K562 (cell line): ENCODE measurements at regions not wholly inside any gene's neighbourhood (a gene's known extent, or its start where the extent isn't known, plus 50 kb on each side); places are given as distances from the start of the nearest gene placed in this dataset.

Source experiments
- ATAC-seq: fragments of 200-7000 bp; cut with Tn5 transposase; 3 replicates; pipeline ENCODE4 v1.9.1; 2020; ENCODE audit warnings: moderate library complexity
- BruUV-seq: library from RNA; stranded (reverse); fragments of 400-500 nt; replicated peaks from 2 replicates; lab custom pipeline; 2021; lab: Mats Ljungman, UMichigan
- CTCF ChIA-PET: fragments of 300-600 bp; formaldehyde crosslinking; extraction: SDS; loops from one replicate; lab custom pipeline; 2021; ENCODE audit warnings: low intra/inter-chr PET ratio; lab: Yijun Ruan, JAX
- POLR2A ChIA-PET: fragments of 300-600, 350-650 bp; sonication (Branson Sonifier 250); formaldehyde crosslinking; extraction: SDS; loops from one replicate; lab custom pipeline; 2021; ENCODE audit warnings: antibody characterized with exemption, inconsistent platforms; lab: Yijun Ruan, JAX
- DNase-seq, 4 experiments: peaks; one replicate each; pipeline versions ENCODE4 v3.0.0 to v3.0.0-alpha.2; 2011 to 2018; ENCODE audit warnings: low spot score in 3 of 4, mixed read lengths in 3 of 4; ENCODE audit errors: extremely low read depth in 1 of 4
- FAIRE-seq: peaks from 2 replicates; lab custom pipeline; 2011; peaks lifted over from hg19 to GRCh38; lab: Jason Lieb, UNC
- H2AFZ ChIP-seq: 2 replicates; pipeline ENCODE4 v1.6.0; 2011; ENCODE audit warnings: low read depth, low read length, control low read depth, inconsistent platforms
- H3K27ac ChIP-seq: fragments of 200-600 bp; 3 replicates; pipeline ENCODE4 v1.8.0; 2011; ENCODE audit warnings: low read depth, mild to moderate bottlenecking, control low read depth, inconsistent platforms, low read length, moderate library complexity, mixed read lengths; ENCODE audit errors: extremely low read depth
- H3K27me3 ChIP-seq, 2 experiments: fragments of 300-600 bp in 1 of 2; 2 replicates in 1 of 2; 3 replicates in 1 of 2; pipeline versions ENCODE4 v1.6.0 to v1.8.0; 2011; ENCODE audit warnings: inconsistent platforms in 2 of 2, low read length in 2 of 2, mild to moderate bottlenecking in 1 of 2, mixed read lengths in 1 of 2, moderate library complexity in 1 of 2; ENCODE audit not compliant: control insufficient read depth in 2 of 2, insufficient read depth in 2 of 2
- H3K36me3 ChIP-seq: fragments of 300-600 bp; 3 replicates; pipeline ENCODE4 v1.8.0; 2011; ENCODE audit warnings: mild to moderate bottlenecking, low read length, inconsistent platforms; ENCODE audit not compliant: control insufficient read depth, insufficient read depth
- H3K4me1 ChIP-seq, 2 experiments: fragments of 200-600 bp in 1 of 2; replicated peaks in 1 of 2; 2 replicates in 1 of 2; 3 replicates in 1 of 2; pipeline versions ENCODE4 v1.5.1 to v1.8.0; 2011; ENCODE audit warnings: inconsistent platforms in 2 of 2, low read length in 2 of 2, mild to moderate bottlenecking in 1 of 2, mixed read lengths in 1 of 2, moderate library complexity in 1 of 2; ENCODE audit not compliant: control insufficient read depth in 2 of 2, insufficient read depth in 2 of 2
- H3K4me2 ChIP-seq: 2 replicates; pipeline ENCODE4 v1.6.1; 2011; ENCODE audit warnings: low read length, control low read depth, inconsistent platforms, mixed read lengths; ENCODE audit not compliant: insufficient read depth
- H3K4me3 ChIP-seq: fragments of 200-600 bp; sonication (generic), shearing (Covaris generic); 2 replicates; pipeline ENCODE4 v1.5.1; 2016; ENCODE audit warnings: control low read depth, inconsistent platforms
- H3K79me2 ChIP-seq: fragments of 200-600 bp; 3 replicates; pipeline ENCODE4 v1.8.0; 2011; ENCODE audit warnings: low read length, inconsistent platforms; ENCODE audit not compliant: control insufficient read depth, insufficient read depth
- H3K9ac ChIP-seq, 2 experiments: 2 replicates each; pipeline versions ENCODE4 v1.6.0 to v1.6.1; 2011; ENCODE audit warnings: low read depth in 2 of 2, low read length in 2 of 2, control low read depth in 1 of 2, inconsistent platforms in 1 of 2, mild to moderate bottlenecking in 1 of 2, mixed read lengths in 1 of 2; ENCODE audit not compliant: insufficient read depth in 1 of 2
- H3K9me1 ChIP-seq: one replicate; pipeline ENCODE4 v1.6.0; 2011; ENCODE audit warnings: inconsistent platforms, mild to moderate bottlenecking, low read length, moderate library complexity; ENCODE audit not compliant: control insufficient read depth, insufficient read depth
- H3K9me3 ChIP-seq: replicated peaks from 2 replicates; pipeline ENCODE4 v1.5.1; 2011; ENCODE audit warnings: low read depth, low read length, inconsistent platforms; ENCODE audit not compliant: control insufficient read depth, insufficient read depth
- H4K20me1 ChIP-seq: replicated peaks from 2 replicates; pipeline ENCODE4 v1.6.1; 2011; ENCODE audit warnings: low read length, inconsistent platforms, mixed read lengths; ENCODE audit not compliant: control insufficient read depth, insufficient read depth
- ARID2 ChIP-seq: fragments of 450-650 bp; IDR thresholded peaks from 2 replicates; pipeline ENCODE4 v1.6.1; 2017; ENCODE audit warnings: antibody characterized with exemption, mild to moderate bottlenecking
- CREB5 ChIP-seq: fragments of 250-450 bp; sonication (Bioruptor Pico); IDR thresholded peaks from 2 replicates; pipeline ENCODE4 v1.5.0; 2020; ENCODE audit warnings: mild to moderate bottlenecking
- E2F1 ChIP-seq: sonication (generic); formaldehyde crosslinking; IDR thresholded peaks from 2 replicates; pipeline ENCODE4 v1.8.1; 2023; ENCODE audit warnings: mild to moderate bottlenecking, missing genetic modification reagents, moderate library complexity
- ETS2 ChIP-seq: IDR thresholded peaks from 2 replicates; pipeline ENCODE4 v1.6.1; 2016; ENCODE audit warnings: borderline replicate concordance, missing genetic modification characterization, mild to moderate bottlenecking, moderate library complexity, missing compliant biosample characterization; ENCODE audit not compliant: poor library complexity, severe bottlenecking
- MEIS2 ChIP-seq: fragments of 450-650 bp; IDR thresholded peaks from 2 replicates; pipeline ENCODE4 v1.6.1; 2014; ENCODE audit warnings: mild to moderate bottlenecking; ENCODE audit not compliant: partially characterized antibody
- MYBL2 ChIP-seq, 2 experiments: fragments of 450-650 bp in 1 of 2; sonication (generic) in 1 of 2; formaldehyde crosslinking in 1 of 2; IDR thresholded peaks; 2 replicates each; pipeline versions ENCODE4 v1.6.1 to v1.8.1; 2017 to 2022; ENCODE audit warnings: borderline replicate concordance in 1 of 2, inconsistent platforms in 1 of 2, low read depth in 1 of 2, mild to moderate bottlenecking in 1 of 2, missing genetic modification reagents in 1 of 2, moderate library complexity in 1 of 2
- NFIX ChIP-seq: fragments of 250-450 bp; sonication (Bioruptor Pico); IDR thresholded peaks from 2 replicates; pipeline ENCODE4 v1.4.0; 2020; ENCODE audit warnings: low read depth, mild to moderate bottlenecking, moderate library complexity
- RB1 ChIP-seq: fragments of 450-650 bp; IDR thresholded peaks from 2 replicates; pipeline ENCODE4 v1.6.1; 2017; ENCODE audit warnings: low read depth, mild to moderate bottlenecking
- SIN3B ChIP-seq: fragments of 450-650 bp; IDR thresholded peaks from 2 replicates; pipeline ENCODE4 v1.6.1; 2017; ENCODE audit warnings: low read depth, mild to moderate bottlenecking, moderate library complexity
- THRB ChIP-seq: fragments of 450-650 bp; formaldehyde crosslinking; conservative IDR thresholded peaks from 2 replicates; pipeline ENCODE4 v1.4.0; 2022; ENCODE audit warnings: mild to moderate bottlenecking, missing genetic modification characterization
- ZBTB17 ChIP-seq: fragments of 450-650 bp; formaldehyde crosslinking; IDR thresholded peaks from 2 replicates; pipeline ENCODE4 v1.4.0; 2020; ENCODE audit warnings: mild to moderate bottlenecking
- ZHX1 ChIP-seq: fragments of 150-350 bp; conservative IDR thresholded peaks from 2 replicates; pipeline ENCODE4 v1.6.1; 2014; ENCODE audit warnings: low read length
- ZNF175 ChIP-seq: fragments of 200-800 bp; sonication (Bioruptor generic); IDR thresholded peaks from 2 replicates; pipeline ENCODE4 v1.6.1; 2016; ENCODE audit warnings: low read depth, mild to moderate bottlenecking, missing genetic modification characterization, missing compliant biosample characterization
- ZNF445 ChIP-seq: fragments of 250-450 bp; sonication (Bioruptor Pico); IDR thresholded peaks from 2 replicates; pipeline ENCODE4 v1.4.0; 2020; ENCODE audit warnings: low read depth, mild to moderate bottlenecking, moderate library complexity
- ZNF766 ChIP-seq: fragments of 200-800 bp; sonication (Bioruptor generic); conservative IDR thresholded peaks from 2 replicates; pipeline ENCODE4 v1.6.1; 2016; ENCODE audit warnings: missing genetic modification characterization, missing compliant biosample characterization
- WGBS: fragments of 100-300 bp; shearing (Covaris generic); methylation state at CpG from one replicate; pipeline ENCODE4 v1.1.6; 2016; ENCODE audit warnings: low coverage, mixed read lengths; ENCODE audit not compliant: insufficient coverage; ENCODE audit errors: missing lambda C conversion rate; 5-methylcytosine and 5-hydroxymethylcytosine counted together
- in situ Hi-C: fragments of 300-500 bp; cut with MboI; formaldehyde crosslinking; loops from 4 replicates; pipeline ENCODE4 v1.15.0; 2018; ENCODE audit warnings: inconsistent platforms, mixed read lengths
- intact Hi-C: fragments of 100-400 bp; cut with micrococcal nuclease; formaldehyde crosslinking; loops from 2 replicates; pipeline ENCODE4 v1.14.2; 2022

- Histone ChIP-seq H3K36me3 (no peaks in the 10 kb centered on the region), H3K9ac (no peak overlapping the region), H3K27me3 (no peaks in the 10 kb centered on the region), H3K9me1 (no peaks in the 10 kb centered on the region), H4K20me1 (no peaks in the 10 kb centered on the region), H3K4me2 (no peak overlapping the region), H3K27ac (no peak overlapping the region), H3K79me2 (no peaks in the 10 kb centered on the region), H3K9me3 (no peaks in the 10 kb centered on the region), H3K4me3 (no peak overlapping the region), H2AFZ (no peak overlapping the region), H3K4me1 (no peaks in the 10 kb centered on the region)
- no TSS peak for BruUV-seq
- ChIA-PET CTCF (no interaction called here), POLR2A (no interaction called here)
- in situ Hi-C loops = no loop called here
- FAIRE-seq (no peak), ATAC-seq (no peak), DNase-seq (no peak)
- intact Hi-C loops = no loop called here
- TF ChIP-seq ZNF445 (CRISPR knock-in tag) (no peak), E2F1 (CRISPR knock-in tag) (no peak), ZBTB17 (CRISPR knock-in tag) (no peak), ARID2 (no peak), NFIX (CRISPR knock-in tag) (no peak), MEIS2 (no peak), ZNF766 (CRISPR knock-in tag) (no peak), ZHX1 (no peak), CREB5 (CRISPR knock-in tag) (no peak), RB1 (no peak), ETS2 (tag) (no peak), SIN3B (no peak), THRB (CRISPR knock-in tag) (no peak), MYBL2 (IDR thresholded peaks at IDR 0.05; ENCODE audit: low read depth) (no peak), MYBL2 (CRISPR knock-in tag; IDR thresholded peaks at IDR 0.05; ENCODE audit: borderline replicate concordance) (no peak), ZNF175 (no peak)
- 1% methylated on average over 6 of the region's 6 CpGs for WGBS
Measured at GRCh38 chr12:129973236-129973961, 69.6 kb upstream of the TMEM132D start.
